ENCODE measurements at regions not wholly inside any gene's neighbourhood (a gene's known extent, or its start where the extent isn't known, plus 50 kb on each side); places are given as distances from the start of the nearest gene placed in this dataset.

GRCh38 chr11:71136095-71136845 is 116.1 kb downstream of the SHANK2 start:
- POLR2A ChIA-PET, result no interaction called here
- H3K27ac ChIP-seq (ENCODE audit: extremely low read depth, low read depth, low read length), result no peak overlapping the region
- H3K4me2 ChIP-seq (ENCODE audit: insufficient read depth, low read length), result no peak overlapping the region
- H4K20me1 ChIP-seq (replicated peaks; ENCODE audit: control insufficient read depth, insufficient read depth, low read length), result no peaks in the 10 kb centered on the region; the same call in 1 of the 2 replicates
- 0% methylated on average over 7 of the region's 7 CpGs for WGBS (ENCODE audit: insufficient coverage, low coverage, missing lambda C conversion rate)
- H3K36me3 ChIP-seq (ENCODE audit: control insufficient read depth, insufficient read depth, low read length), result no peaks in the 10 kb centered on the region
- H3K27me3 ChIP-seq (ENCODE audit: control insufficient read depth in 2 of 2, insufficient read depth in 2 of 2, low read length in 2 of 2), result peaks cover 6 to 38% of the 10 kb centered on the region in 2 experiments; a peak in 4 of 5 replicates
- H2AFZ ChIP-seq (ENCODE audit: low read depth, low read length), result no peak overlapping the region
- no peak for DNase-seq (ENCODE audit: extremely low read depth in 1 of 4, low spot score in 3 of 4)
- no peaks in the 10 kb centered on the region for H3K4me1 ChIP-seq (replicated peaks in 1 of 2; ENCODE audit: control insufficient read depth in 2 of 2, insufficient read depth in 2 of 2, low read length in 2 of 2)
- no peak overlapping the region for H3K4me3 ChIP-seq
- no peak for FAIRE-seq
- in situ Hi-C loops (cut with MboI) (no loop called here), intact Hi-C loops (cut with micrococcal nuclease) (no loop called here)
- no peak for ATAC-seq
- TF ChIP-seq POU5F1 (IDR thresholded peaks at IDR 0.05; ENCODE audit: borderline replicate concordance, low read depth, low read length, partially characterized antibody), result no peak
- peak; percentile 59 for TF ChIP-seq ZNF146 (CRISPR knock-in tag; IDR thresholded peaks at IDR 0.05; ENCODE audit: unreplicated experiment)
- TF ChIP-seq ZNF316 (IDR thresholded peaks at IDR 0.05), result peak; percentile 28; the same call in 1 of the 2 replicates
- TF ChIP-seq MAFG (tag; conservative IDR thresholded peaks at IDR 0.05), result 0 out of 2 replicates have a peak, but pooled peaks have one; percentile 16
- H3K9me3 ChIP-seq (replicated peaks; ENCODE audit: control insufficient read depth, insufficient read depth, low read depth, low read length), result no peaks in the 10 kb centered on the region
- H3K9me1 ChIP-seq (ENCODE audit: control insufficient read depth, insufficient read depth, low read length), result no peaks in the 10 kb centered on the region
- CTCF ChIA-PET (ENCODE audit: low intra/inter-chr PET ratio), result no interaction called here
- H3K79me2 ChIP-seq (ENCODE audit: control insufficient read depth, insufficient read depth, low read length), result no peaks in the 10 kb centered on the region
- H3K9ac ChIP-seq (ENCODE audit: insufficient read depth in 1 of 2, low read depth in 2 of 2, low read length in 2 of 2), result no peak overlapping the region
- BruUV-seq (replicated peaks), result no TSS peak

- Histone ChIP-seq H3K4me2 (ENCODE audit: insufficient read depth, low read length) (no peak overlapping the region), H3K27me3 (ENCODE audit: control insufficient read depth in 2 of 2, insufficient read depth in 2 of 2, low read length in 2 of 2) (peaks cover 0 to 39% of the 10 kb centered on the region in 2 experiments; a peak in 4 of 5 replicates), H3K9me1 (ENCODE audit: control insufficient read depth, insufficient read depth, low read length) (no peaks in the 10 kb centered on the region), H3K79me2 (ENCODE audit: control insufficient read depth, insufficient read depth, low read length) (no peaks in the 10 kb centered on the region), H3K4me3 (no peak overlapping the region), H3K36me3 (ENCODE audit: control insufficient read depth, insufficient read depth, low read length) (no peaks in the 10 kb centered on the region), H3K9ac (ENCODE audit: insufficient read depth in 1 of 2, low read depth in 2 of 2, low read length in 2 of 2) (no peak overlapping the region), H4K20me1 (replicated peaks; ENCODE audit: control insufficient read depth, insufficient read depth, low read length) (no peaks in the 10 kb centered on the region), H2AFZ (ENCODE audit: low read depth, low read length) (no peak overlapping the region), H3K4me1 (replicated peaks in 1 of 2; ENCODE audit: control insufficient read depth in 2 of 2, insufficient read depth in 2 of 2, low read length in 2 of 2) (no peaks in the 10 kb centered on the region), H3K9me3 (replicated peaks; ENCODE audit: control insufficient read depth, insufficient read depth, low read depth, low read length) (no peaks in the 10 kb centered on the region), H3K27ac (ENCODE audit: extremely low read depth, low read depth, low read length) (no peak overlapping the region)
- intact Hi-C loops (cut with micrococcal nuclease) (no loop called here), in situ Hi-C loops (cut with MboI) (no loop called here)
- DNase-seq (ENCODE audit: extremely low read depth in 1 of 4, low spot score in 3 of 4), result no peak
- TF ChIP-seq ZNF134 (CRISPR knock-in tag; conservative IDR thresholded peaks at IDR 0.05) (no peak), ZNF41 (CRISPR knock-in tag; conservative IDR thresholded peaks at IDR 0.05) (no peak), PHF21A (IDR thresholded peaks at IDR 0.05; ENCODE audit: borderline replicate concordance, low read depth) (no peak)
- WGBS (ENCODE audit: insufficient coverage, low coverage, missing lambda C conversion rate), result 0% methylated on average over 5 of the region's 6 CpGs
- no TSS peak for BruUV-seq (replicated peaks)
- FAIRE-seq, result no peak
- POLR2A ChIA-PET, result no interaction called here
- CTCF ChIA-PET (ENCODE audit: low intra/inter-chr PET ratio), result no interaction called here
- no peak for ATAC-seq
Measured at GRCh38 chr11:71135112-71135511, 117.3 kb downstream of the SHANK2 start.
